Progenitor cell of endocrine pancreas (in vitro differentiated cells): ENCODE measurements at regions not wholly inside any gene's neighbourhood (a gene's known extent, or its start where the extent isn't known, plus 50 kb on each side); places are given as distances from the start of the nearest gene placed in this dataset.

ENCODE experiments used
- DNase-seq: peaks from one replicate; pipeline ENCODE4 v3.0.0; 2021; ENCODE audit warnings: low spot score; ENCODE audit not compliant: unreplicated experiment
- H3K27ac Mint-ChIP-seq: 2 replicates; pipeline ENCODE4 v1.8.0; 2021; ENCODE audit warnings: mild to moderate bottlenecking, moderate library complexity, mixed read lengths
- H3K27me3 Mint-ChIP-seq: 2 replicates; pipeline ENCODE4 v1.8.0; 2021; ENCODE audit warnings: mixed read lengths
- H3K36me3 Mint-ChIP-seq: 2 replicates; pipeline ENCODE4 v1.8.0; 2022; ENCODE audit warnings: mixed read lengths; ENCODE audit not compliant: insufficient read depth
- H3K4me1 Mint-ChIP-seq: 2 replicates; pipeline ENCODE4 v1.8.0; 2021; ENCODE audit warnings: low read depth, mixed read lengths
- H3K4me3 Mint-ChIP-seq: 2 replicates; pipeline ENCODE4 v1.8.0; 2021; ENCODE audit warnings: low read depth, mild to moderate bottlenecking, moderate library complexity, mixed read lengths
- H3K9me3 Mint-ChIP-seq: 2 replicates; pipeline ENCODE4 v1.8.0; 2021; ENCODE audit warnings: low read depth, mixed read lengths
- TF ChIP-seq, protein P1 (sequence below): fragments of 200-600 bp; sonication (generic); IDR thresholded peaks from one replicate; pipeline ENCODE4 v1.5.0; 2021; ENCODE audit warnings: antibody characterized with exemption, mild to moderate bottlenecking; ENCODE audit not compliant: unreplicated experiment

DNA sequence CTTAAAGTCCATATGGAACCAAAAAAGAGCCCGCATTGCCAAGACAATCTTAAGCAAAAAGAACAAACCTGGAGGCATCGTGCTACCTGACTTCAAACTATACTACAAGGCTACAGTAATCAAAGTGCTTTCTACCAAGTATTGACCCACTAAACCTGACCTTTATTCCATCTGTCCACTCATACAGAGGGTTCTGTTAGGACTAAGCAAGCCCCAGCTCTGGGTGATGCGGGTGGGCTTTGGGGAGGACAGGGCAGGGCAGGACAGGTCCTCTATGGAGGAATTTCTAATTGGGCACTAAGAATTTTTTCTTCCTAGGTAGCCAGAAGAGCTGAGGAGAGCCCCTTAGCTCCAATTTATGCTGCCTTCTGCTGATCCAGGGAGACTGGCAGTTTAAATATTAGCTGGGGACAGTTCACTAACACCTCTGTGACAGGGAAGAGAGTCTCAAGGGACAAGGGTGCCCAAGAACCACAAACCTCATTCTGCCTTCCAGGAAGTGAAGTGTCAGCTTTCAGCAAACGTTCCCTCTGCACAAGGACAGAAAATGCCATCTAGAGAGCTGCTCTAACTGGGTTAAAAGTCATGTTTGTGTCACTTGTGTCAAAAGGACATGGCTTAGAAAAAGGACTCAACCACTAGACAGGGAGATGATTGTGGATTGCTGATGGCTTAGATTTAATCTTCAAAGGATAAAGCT lies 143.2 kb downstream of the KIT start:
- H3K4me1 Mint-ChIP-seq, result peaks cover 2% of the 10 kb centered on the region
- no peak for DNase-seq
- no peak overlapping the region for H3K4me3 Mint-ChIP-seq
- H3K27me3 Mint-ChIP-seq, result no peaks in the 10 kb centered on the region
- H3K36me3 Mint-ChIP-seq, result no peaks in the 10 kb centered on the region
- H3K27ac Mint-ChIP-seq, result no peak overlapping the region
- TF ChIP-seq, protein P1, sequence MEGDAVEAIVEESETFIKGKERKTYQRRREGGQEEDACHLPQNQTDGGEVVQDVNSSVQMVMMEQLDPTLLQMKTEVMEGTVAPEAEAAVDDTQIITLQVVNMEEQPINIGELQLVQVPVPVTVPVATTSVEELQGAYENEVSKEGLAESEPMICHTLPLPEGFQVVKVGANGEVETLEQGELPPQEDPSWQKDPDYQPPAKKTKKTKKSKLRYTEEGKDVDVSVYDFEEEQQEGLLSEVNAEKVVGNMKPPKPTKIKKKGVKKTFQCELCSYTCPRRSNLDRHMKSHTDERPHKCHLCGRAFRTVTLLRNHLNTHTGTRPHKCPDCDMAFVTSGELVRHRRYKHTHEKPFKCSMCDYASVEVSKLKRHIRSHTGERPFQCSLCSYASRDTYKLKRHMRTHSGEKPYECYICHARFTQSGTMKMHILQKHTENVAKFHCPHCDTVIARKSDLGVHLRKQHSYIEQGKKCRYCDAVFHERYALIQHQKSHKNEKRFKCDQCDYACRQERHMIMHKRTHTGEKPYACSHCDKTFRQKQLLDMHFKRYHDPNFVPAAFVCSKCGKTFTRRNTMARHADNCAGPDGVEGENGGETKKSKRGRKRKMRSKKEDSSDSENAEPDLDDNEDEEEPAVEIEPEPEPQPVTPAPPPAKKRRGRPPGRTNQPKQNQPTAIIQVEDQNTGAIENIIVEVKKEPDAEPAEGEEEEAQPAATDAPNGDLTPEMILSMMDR, result no peak
- peaks cover 16% of the 10 kb centered on the region for H3K9me3 Mint-ChIP-seq

DNA sequence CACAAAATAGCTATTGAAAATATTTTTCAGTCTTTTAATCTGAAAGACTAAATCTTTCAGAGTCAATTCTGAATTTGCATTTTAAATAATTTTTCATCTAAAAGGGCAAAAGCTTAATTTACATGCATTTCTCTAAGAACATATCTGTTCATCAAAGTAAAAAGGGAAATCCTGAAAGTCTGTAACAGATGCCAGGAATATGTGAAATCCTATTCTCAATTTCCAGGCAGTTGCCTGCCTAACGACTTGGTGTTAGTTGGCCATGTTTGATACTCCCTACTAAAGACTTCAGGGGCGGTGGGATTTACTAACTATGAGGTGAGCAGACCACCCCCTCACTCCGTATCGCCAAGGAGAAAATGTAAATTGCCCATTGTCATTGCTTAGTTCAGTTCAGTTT lies 136.8 kb downstream of the KIT start:
- TF ChIP-seq, protein P1, result no peak
- H3K4me1 Mint-ChIP-seq, result no peaks in the 10 kb centered on the region
- H3K4me3 Mint-ChIP-seq, result no peak overlapping the region
- no peak overlapping the region for H3K27ac Mint-ChIP-seq
- no peaks in the 10 kb centered on the region for H3K36me3 Mint-ChIP-seq
- DNase-seq, result no peak
- peaks cover 5% of the 10 kb centered on the region for H3K9me3 Mint-ChIP-seq
- H3K27me3 Mint-ChIP-seq, result no peaks in the 10 kb centered on the region

GRCh38 chr4:54793856-54794422 lies 136.2 kb downstream of the KIT start:
- TF ChIP-seq, protein P1, result no peak
- no peak overlapping the region for H3K27ac Mint-ChIP-seq

More at GRCh38 chr4:54793856-54794422, 136.2 kb downstream of the KIT start:
- no peak for DNase-seq
- Mint-ChIP-seq H3K4me3 (no peak overlapping the region), H3K36me3 (no peaks in the 10 kb centered on the region), H3K9me3 (peaks cover under 1% of the 10 kb centered on the region), H3K4me1 (no peaks in the 10 kb centered on the region), H3K27me3 (no peaks in the 10 kb centered on the region)
